ENCODE measurements at regions not wholly inside any gene's neighbourhood (a gene's known extent, or its start where the extent isn't known, plus 50 kb on each side); places are given as distances from the start of the nearest gene placed in this dataset.

GRCh38 chr7:41476460-41476803, 226.5 kb downstream of the INHBA start:
- TF ChIP-seq Cebpa-rat (IDR thresholded peaks at IDR 0.05): no peak
- Histone ChIP-seq H3K4me3 (no peak overlapping the region), H3K9me3 (peaks cover 6% of the 10 kb centered on the region), H4K20me1 (no peaks in the 10 kb centered on the region), H3K9ac (no peak overlapping the region), H3K27me3 (no peaks in the 10 kb centered on the region), H3K4me2 (peak overlapping the region; percentile 2; the same call in 1 of the 2 replicates), H3K4me1 (peaks cover 18% of the 10 kb centered on the region; the same call in 1 of the 2 replicates), H3K27ac (no peak overlapping the region), H3K36me3 (no peaks in the 10 kb centered on the region)

- H3K9ac ChIP-seq: no peak overlapping the region
- H4K20me1 ChIP-seq: no peaks in the 10 kb centered on the region
- peak overlapping the region; percentile 2; the same call in 1 of the 2 replicates for H3K4me2 ChIP-seq
- TF ChIP-seq Cebpa-rat (IDR thresholded peaks at IDR 0.05): no peak
- no peaks in the 10 kb centered on the region for H3K27me3 ChIP-seq
- H3K36me3 ChIP-seq: no peaks in the 10 kb centered on the region
- H3K4me1 ChIP-seq: peaks cover 18% of the 10 kb centered on the region; the same call in 1 of the 2 replicates
- H3K9me3 ChIP-seq: peaks cover 6% of the 10 kb centered on the region
- H3K27ac ChIP-seq: no peak overlapping the region
- H3K4me3 ChIP-seq: no peak overlapping the region
These were observed 227.0 kb downstream of the INHBA start for GRCh38 chr7:41475801-41476459.

- H3K27me3 ChIP-seq: no peaks in the 10 kb centered on the region
- H3K27ac ChIP-seq: no peak overlapping the region
- no peaks in the 10 kb centered on the region for H3K9me3 ChIP-seq
- no peaks in the 10 kb centered on the region for H4K20me1 ChIP-seq
- H3K9ac ChIP-seq: no peak overlapping the region
- H3K4me2 ChIP-seq: no peak overlapping the region
- peaks cover 10% of the 10 kb centered on the region; the same call in 1 of the 2 replicates for H3K4me1 ChIP-seq
- no peaks in the 10 kb centered on the region for H3K36me3 ChIP-seq
- no peak for TF ChIP-seq Cebpa-rat (IDR thresholded peaks at IDR 0.05)
- no peak overlapping the region for H3K4me3 ChIP-seq
These were observed 230.3 kb downstream of the INHBA start for GRCh38 chr7:41472427-41473125.

- no peak overlapping the region for H3K4me3 ChIP-seq
- no peaks in the 10 kb centered on the region for H4K20me1 ChIP-seq
- no peak overlapping the region for H3K27ac ChIP-seq
- no peaks in the 10 kb centered on the region for H3K36me3 ChIP-seq
- no peaks in the 10 kb centered on the region for H3K9me3 ChIP-seq
- TF ChIP-seq Cebpa-rat (IDR thresholded peaks at IDR 0.05): no peak
- no peak overlapping the region for H3K4me2 ChIP-seq
- no peaks in the 10 kb centered on the region for H3K27me3 ChIP-seq
- H3K4me1 ChIP-seq: no peaks in the 10 kb centered on the region
- H3K9ac ChIP-seq: no peak overlapping the region
These were observed 232.8 kb downstream of the INHBA start for GRCh38 chr7:41470081-41470480.

- Histone ChIP-seq H3K9ac (no peak overlapping the region), H3K27ac (no peak overlapping the region), H3K4me3 (no peak overlapping the region), H3K9me3 (no peaks in the 10 kb centered on the region), H3K4me1 (no peaks in the 10 kb centered on the region), H3K36me3 (no peaks in the 10 kb centered on the region), H3K4me2 (no peak overlapping the region), H4K20me1 (no peaks in the 10 kb centered on the region), H3K27me3 (no peaks in the 10 kb centered on the region)
- no peak for TF ChIP-seq Cebpa-rat (IDR thresholded peaks at IDR 0.05)
These were observed 235.3 kb downstream of the INHBA start for GRCh38 chr7:41467596-41467995.

- H3K27ac ChIP-seq: no peak overlapping the region
- TF ChIP-seq Cebpa-rat (IDR thresholded peaks at IDR 0.05): no peak
- H3K36me3 ChIP-seq: no peaks in the 10 kb centered on the region
- no peaks in the 10 kb centered on the region for H3K4me1 ChIP-seq
- H3K27me3 ChIP-seq: no peaks in the 10 kb centered on the region
- no peaks in the 10 kb centered on the region for H3K9me3 ChIP-seq
- H4K20me1 ChIP-seq: no peaks in the 10 kb centered on the region
- H3K9ac ChIP-seq: no peak overlapping the region
- H3K4me3 ChIP-seq: no peak overlapping the region
- no peak overlapping the region for H3K4me2 ChIP-seq
These were observed 236.0 kb downstream of the INHBA start for GRCh38 chr7:41466760-41467384.

GRCh38 chr7:41465571-41465970, 237.3 kb downstream of the INHBA start:
- Histone ChIP-seq H3K4me2 (no peak overlapping the region), H3K9ac (no peak overlapping the region), H4K20me1 (no peaks in the 10 kb centered on the region), H3K4me3 (no peak overlapping the region), H3K36me3 (no peaks in the 10 kb centered on the region), H3K27ac (no peak overlapping the region), H3K27me3 (no peaks in the 10 kb centered on the region), H3K4me1 (no peaks in the 10 kb centered on the region), H3K9me3 (no peaks in the 10 kb centered on the region)
- no peak for TF ChIP-seq Cebpa-rat (IDR thresholded peaks at IDR 0.05)

GRCh38 chr7:41463770-41464470, 239.0 kb downstream of the INHBA start:
- no peak for TF ChIP-seq Cebpa-rat (IDR thresholded peaks at IDR 0.05)
- Histone ChIP-seq H3K9ac (no peak overlapping the region), H4K20me1 (no peaks in the 10 kb centered on the region), H3K4me2 (no peak overlapping the region), H3K27me3 (no peaks in the 10 kb centered on the region), H3K4me1 (peaks cover 13% of the 10 kb centered on the region), H3K4me3 (no peak overlapping the region), H3K9me3 (no peaks in the 10 kb centered on the region), H3K36me3 (no peaks in the 10 kb centered on the region), H3K27ac (no peak overlapping the region)

- no peak overlapping the region for H3K9ac ChIP-seq
- H3K36me3 ChIP-seq: no peaks in the 10 kb centered on the region
- H3K4me3 ChIP-seq: no peak overlapping the region
- H4K20me1 ChIP-seq: no peaks in the 10 kb centered on the region
- no peak for TF ChIP-seq Cebpa-rat (IDR thresholded peaks at IDR 0.05)
- H3K9me3 ChIP-seq: no peaks in the 10 kb centered on the region
- H3K27me3 ChIP-seq: no peaks in the 10 kb centered on the region
- peak overlapping the region; percentile 59 for H3K4me2 ChIP-seq
- H3K27ac ChIP-seq: 0 out of 2 replicates have a peak overlapping the region, but pooled peaks have one; percentile 16
- peaks cover 13% of the 10 kb centered on the region for H3K4me1 ChIP-seq
These were observed 243.1 kb downstream of the INHBA start for GRCh38 chr7:41459623-41460261.
